OCI-LY1 (cell line): ENCODE measurements at regions not wholly inside any gene's neighbourhood (a gene's known extent, or its start where the extent isn't known, plus 50 kb on each side); places are given as distances from the start of the nearest gene placed in this dataset.

Source experiments
- H2AFZ ChIP-seq: fragments of 200-600 bp; sonication (generic), shearing (Covaris generic); 2 replicates; pipeline ENCODE4 v1.6.0; 2014; ENCODE audit warnings: antibody characterized with exemption, mild to moderate bottlenecking, low read length
- H3F3A ChIP-seq: fragments of 200-600 bp; sonication (generic), shearing (Covaris generic); 2 replicates; pipeline ENCODE4 v1.6.0; 2014; ENCODE audit warnings: mild to moderate bottlenecking, antibody characterized with exemption, low read length, moderate library complexity; ENCODE audit not compliant: insufficient read depth
- H3K27ac ChIP-seq: fragments of 200-600 bp; sonication (generic); 2 replicates; pipeline ENCODE4 v1.5.1; 2014; ENCODE audit warnings: low read length, mixed run types, mild to moderate bottlenecking, low read depth; ENCODE audit not compliant: poor library complexity, severe bottlenecking
- H3K27me3 ChIP-seq: fragments of 200-600 bp; sonication (generic); 2 replicates; pipeline ENCODE4 v1.6.0; 2014; ENCODE audit warnings: antibody characterized with exemption, mild to moderate bottlenecking, low read length, moderate library complexity; ENCODE audit not compliant: insufficient read depth
- H3K36me3 ChIP-seq: fragments of 200-600 bp; sonication (generic); 2 replicates; pipeline ENCODE4 v1.6.1; 2014; ENCODE audit warnings: mild to moderate bottlenecking, antibody characterized with exemption, low read length, moderate library complexity, mixed read lengths; ENCODE audit not compliant: insufficient read depth
- H3K4me1 ChIP-seq: fragments of 200-600 bp; sonication (generic); 2 replicates; pipeline ENCODE4 v1.5.1; 2014; ENCODE audit warnings: mild to moderate bottlenecking, low read length, moderate library complexity; ENCODE audit not compliant: insufficient read depth, severe bottlenecking
- H3K4me2 ChIP-seq: fragments of 200-600 bp; sonication (generic), shearing (Covaris generic); 2 replicates; pipeline ENCODE4 v1.6.1; 2014; ENCODE audit warnings: low read length
- H3K4me3 ChIP-seq: fragments of 200-600 bp; sonication (generic); 2 replicates; pipeline ENCODE4 v1.5.1; 2014; ENCODE audit warnings: low read length, low read depth, mild to moderate bottlenecking, mixed read lengths; ENCODE audit not compliant: poor library complexity, severe bottlenecking
- H3K79me2 ChIP-seq: fragments of 200-600 bp; shearing (Covaris generic); 2 replicates; pipeline ENCODE4 v1.6.1; 2016; ENCODE audit warnings: mixed run types, low read length, mixed read lengths; ENCODE audit not compliant: insufficient read depth
- H3K9ac ChIP-seq: fragments of 200-600 bp; sonication (generic), shearing (Covaris generic); 2 replicates; pipeline ENCODE4 v1.6.1; 2014; ENCODE audit warnings: mild to moderate bottlenecking, low read length, mixed read lengths
- H3K9me2 ChIP-seq: fragments of 200-600 bp; sonication (generic), shearing (Covaris generic); 2 replicates; pipeline ENCODE4 v1.6.1; 2014; ENCODE audit warnings: low read depth, mild to moderate bottlenecking, low read length, mixed read lengths
- H3K9me3 ChIP-seq: fragments of 200-600 bp; shearing (Covaris generic); 2 replicates; pipeline ENCODE4 v1.6.1; 2014; ENCODE audit warnings: low read length, mixed read lengths
- H4K20me1 ChIP-seq: fragments of 200-600 bp; sonication (generic), shearing (Covaris generic); 2 replicates; pipeline ENCODE4 v1.6.0; 2016; ENCODE audit warnings: mild to moderate bottlenecking, low read length; ENCODE audit not compliant: insufficient read depth
- EZH2 ChIP-seq: fragments of 200-600 bp; sonication (generic), shearing (Covaris generic); IDR thresholded peaks from 2 replicates; pipeline ENCODE4 v1.8.0; 2017; ENCODE audit warnings: borderline replicate concordance, mixed run types, mild to moderate bottlenecking, antibody characterized with exemption, low read length, moderate library complexity, mixed read lengths
- TF ChIP-seq, protein P1 (sequence below): fragments of 200-600 bp; sonication (generic), shearing (Covaris generic); IDR thresholded peaks from 2 replicates; pipeline ENCODE4 v1.5.1; 2017; ENCODE audit warnings: mild to moderate bottlenecking, antibody characterized with exemption, low read length, moderate library complexity, mixed read lengths

DNA sequence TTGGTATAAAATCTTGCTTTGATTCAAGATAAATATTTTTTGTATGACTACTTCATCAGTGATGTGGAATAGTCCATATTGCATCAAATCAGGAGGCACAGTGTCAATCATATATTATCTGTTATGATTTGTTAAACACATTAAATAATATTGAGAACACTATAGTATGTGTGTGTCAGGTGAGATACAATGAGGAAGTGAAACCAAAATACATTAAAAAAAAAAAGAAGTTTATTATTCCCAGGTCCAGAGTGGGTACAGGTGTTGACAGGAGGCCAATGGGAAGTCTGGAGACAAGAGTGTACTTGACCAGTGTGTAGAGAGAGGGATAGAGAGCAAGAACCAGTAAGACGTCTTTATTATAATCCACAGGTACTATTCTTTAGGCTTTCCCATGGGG, 292.6 kb downstream of the FSIP2 start:
- Histone ChIP-seq H3K27me3 (no peaks in the 10 kb centered on the region), H3K4me3 (no peak overlapping the region), H3K9me2 (no peaks in the 10 kb centered on the region), H4K20me1 (no peaks in the 10 kb centered on the region), H3F3A (no peaks in the 10 kb centered on the region), H2AFZ (no peak overlapping the region), H3K9ac (no peak overlapping the region), H3K4me2 (no peak overlapping the region), H3K4me1 (peaks cover 4% of the 10 kb centered on the region), H3K27ac (no peak overlapping the region), H3K36me3 (no peaks in the 10 kb centered on the region), H3K9me3 (no peaks in the 10 kb centered on the region), H3K79me2 (no peaks in the 10 kb centered on the region)
- TF ChIP-seq EZH2: no peak

DNA sequence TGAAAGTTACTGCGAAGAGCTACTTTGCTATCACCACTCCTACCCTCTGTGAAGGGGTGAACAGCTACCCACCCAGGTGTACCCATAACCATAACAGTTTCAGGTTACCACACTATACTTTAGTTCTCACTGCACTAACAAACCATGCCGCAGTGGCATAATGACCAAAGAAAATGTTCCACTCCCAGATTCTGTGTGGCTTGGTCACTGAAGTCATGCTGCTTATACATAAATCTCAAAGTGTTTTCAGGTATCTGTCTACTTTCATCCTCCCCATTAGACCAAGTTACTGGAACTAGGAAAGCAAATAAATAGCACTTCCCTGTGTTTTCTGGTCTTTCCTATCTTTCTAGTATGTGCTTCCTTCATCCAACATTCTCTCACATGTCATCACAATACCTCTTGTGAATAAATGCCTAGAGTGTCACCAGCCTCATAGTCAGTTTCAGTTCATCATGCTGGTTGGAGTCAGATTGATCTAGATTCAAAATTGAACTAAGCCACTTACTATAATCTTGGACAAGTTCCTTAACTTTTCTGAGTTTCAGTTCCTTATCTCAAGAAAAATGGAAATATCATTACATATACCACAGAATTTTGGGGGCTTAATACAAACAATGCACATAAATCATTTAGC, 293.6 kb downstream of the FSIP2 start:
- H3K79me2 ChIP-seq: no peaks in the 10 kb centered on the region
- no peak overlapping the region for H3K4me2 ChIP-seq
- H3K27ac ChIP-seq: no peak overlapping the region
- peaks cover 4% of the 10 kb centered on the region for H3K4me1 ChIP-seq
- H3K4me3 ChIP-seq: no peak overlapping the region
- no peak for TF ChIP-seq EZH2
- TF ChIP-seq, protein P1, sequence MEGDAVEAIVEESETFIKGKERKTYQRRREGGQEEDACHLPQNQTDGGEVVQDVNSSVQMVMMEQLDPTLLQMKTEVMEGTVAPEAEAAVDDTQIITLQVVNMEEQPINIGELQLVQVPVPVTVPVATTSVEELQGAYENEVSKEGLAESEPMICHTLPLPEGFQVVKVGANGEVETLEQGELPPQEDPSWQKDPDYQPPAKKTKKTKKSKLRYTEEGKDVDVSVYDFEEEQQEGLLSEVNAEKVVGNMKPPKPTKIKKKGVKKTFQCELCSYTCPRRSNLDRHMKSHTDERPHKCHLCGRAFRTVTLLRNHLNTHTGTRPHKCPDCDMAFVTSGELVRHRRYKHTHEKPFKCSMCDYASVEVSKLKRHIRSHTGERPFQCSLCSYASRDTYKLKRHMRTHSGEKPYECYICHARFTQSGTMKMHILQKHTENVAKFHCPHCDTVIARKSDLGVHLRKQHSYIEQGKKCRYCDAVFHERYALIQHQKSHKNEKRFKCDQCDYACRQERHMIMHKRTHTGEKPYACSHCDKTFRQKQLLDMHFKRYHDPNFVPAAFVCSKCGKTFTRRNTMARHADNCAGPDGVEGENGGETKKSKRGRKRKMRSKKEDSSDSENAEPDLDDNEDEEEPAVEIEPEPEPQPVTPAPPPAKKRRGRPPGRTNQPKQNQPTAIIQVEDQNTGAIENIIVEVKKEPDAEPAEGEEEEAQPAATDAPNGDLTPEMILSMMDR: no peak
- H2AFZ ChIP-seq: no peak overlapping the region
- no peak overlapping the region for H3K9ac ChIP-seq
- H3K9me2 ChIP-seq: no peaks in the 10 kb centered on the region
- no peaks in the 10 kb centered on the region for H3K27me3 ChIP-seq
- no peaks in the 10 kb centered on the region for H4K20me1 ChIP-seq
- H3K9me3 ChIP-seq: no peaks in the 10 kb centered on the region
- no peaks in the 10 kb centered on the region for H3K36me3 ChIP-seq
- no peaks in the 10 kb centered on the region for H3F3A ChIP-seq

DNA sequence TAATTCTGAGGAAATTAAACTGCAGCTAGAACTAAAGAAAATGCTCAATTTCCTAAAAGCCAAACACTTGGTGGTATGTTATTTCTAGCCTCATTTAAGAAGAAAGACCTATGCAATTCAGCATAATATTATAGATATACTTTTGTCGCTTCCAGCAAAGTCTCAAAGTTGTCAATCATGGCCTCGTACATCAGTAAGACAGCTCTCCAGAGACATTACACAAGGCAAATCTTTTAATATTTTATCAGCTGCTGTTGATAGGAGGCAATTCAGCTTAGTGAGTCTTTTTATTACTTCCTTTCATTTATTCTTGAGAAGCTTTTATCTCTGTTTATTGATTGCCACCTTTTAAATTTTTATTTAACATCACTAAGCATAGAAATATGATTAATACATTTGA, 294.3 kb downstream of the FSIP2 start:
- TF ChIP-seq EZH2: no peak
- TF ChIP-seq, protein P1: no peak
- Histone ChIP-seq H3K36me3 (no peaks in the 10 kb centered on the region), H3K4me3 (no peak overlapping the region), H3F3A (no peaks in the 10 kb centered on the region), H3K27me3 (no peaks in the 10 kb centered on the region), H3K79me2 (no peaks in the 10 kb centered on the region), H3K9me3 (no peaks in the 10 kb centered on the region), H3K4me1 (peaks cover 4% of the 10 kb centered on the region), H3K9me2 (no peaks in the 10 kb centered on the region), H2AFZ (no peak overlapping the region), H4K20me1 (no peaks in the 10 kb centered on the region), H3K4me2 (no peak overlapping the region), H3K27ac (no peak overlapping the region), H3K9ac (no peak overlapping the region)

DNA sequence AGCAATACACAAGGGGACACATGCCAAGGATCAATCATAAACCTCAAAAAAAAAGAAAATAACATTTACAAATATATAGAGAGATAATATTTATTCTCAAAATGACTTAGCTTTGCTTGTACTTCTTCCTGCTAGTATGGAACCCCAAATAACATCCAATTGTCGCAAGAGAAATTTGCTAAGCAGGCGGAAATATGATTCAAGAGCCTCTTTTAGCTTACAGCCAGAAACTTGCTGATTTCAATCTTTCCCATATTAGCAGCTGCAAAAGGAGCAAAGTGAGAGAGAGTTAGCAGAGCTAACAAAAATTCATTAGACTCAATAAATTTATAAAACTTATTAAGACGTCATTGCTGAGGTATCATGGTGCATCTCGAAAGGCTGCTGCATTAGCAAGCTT, 294.9 kb downstream of the FSIP2 start:
- Histone ChIP-seq H3K9me2 (no peaks in the 10 kb centered on the region), H3K4me2 (no peak overlapping the region), H3K79me2 (no peaks in the 10 kb centered on the region), H3K27ac (no peak overlapping the region), H2AFZ (no peak overlapping the region), H4K20me1 (no peaks in the 10 kb centered on the region), H3F3A (no peaks in the 10 kb centered on the region), H3K27me3 (no peaks in the 10 kb centered on the region), H3K4me3 (no peak overlapping the region), H3K9me3 (no peaks in the 10 kb centered on the region), H3K9ac (no peak overlapping the region), H3K4me1 (peaks cover 4% of the 10 kb centered on the region), H3K36me3 (no peaks in the 10 kb centered on the region)
- TF ChIP-seq EZH2: no peak
- TF ChIP-seq, protein P1: no peak
